ENCODE measurements at regions not wholly inside any gene's neighbourhood (a gene's known extent, or its start where the extent isn't known, plus 50 kb on each side); places are given as distances from the start of the nearest gene placed in this dataset.

DNA sequence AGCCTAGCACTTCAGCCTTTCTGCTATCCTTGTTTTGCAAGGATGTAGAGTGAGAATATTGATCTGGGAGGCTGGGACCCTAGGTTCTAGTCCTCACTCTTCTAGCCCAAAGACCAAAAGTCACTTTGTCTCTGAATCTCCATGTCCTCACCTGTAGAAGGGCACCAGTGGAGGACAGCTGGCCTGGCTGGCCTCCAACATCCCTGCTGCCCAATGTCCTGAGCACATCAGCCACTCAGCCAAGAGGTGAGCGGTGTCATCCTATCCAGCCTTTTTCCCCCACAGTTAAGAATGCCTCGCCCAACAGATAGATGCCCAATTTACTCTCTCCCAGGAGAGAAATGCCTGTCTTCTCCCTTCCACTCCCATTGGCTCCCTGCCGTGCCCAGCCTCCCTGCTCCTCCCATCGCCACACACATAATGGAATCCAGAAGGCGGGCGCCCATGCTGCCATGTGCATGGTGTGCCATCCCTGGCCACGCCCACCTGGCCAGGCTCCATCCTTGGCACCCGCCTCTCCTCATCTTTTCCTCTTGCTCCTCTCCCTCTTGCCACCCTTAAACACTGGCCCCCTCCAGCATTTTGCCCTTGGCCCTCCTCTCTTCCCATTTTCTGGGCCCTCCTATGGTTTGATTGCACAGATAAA is 157.3 kb upstream of the SDK2 start:
- TF ChIP-seq, protein P1, sequence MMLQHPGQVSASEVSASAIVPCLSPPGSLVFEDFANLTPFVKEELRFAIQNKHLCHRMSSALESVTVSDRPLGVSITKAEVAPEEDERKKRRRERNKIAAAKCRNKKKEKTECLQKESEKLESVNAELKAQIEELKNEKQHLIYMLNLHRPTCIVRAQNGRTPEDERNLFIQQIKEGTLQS (CRISPR knock-in tag; IDR thresholded peaks at IDR 0.05), result no peak
- TF ChIP-seq, protein P2, sequence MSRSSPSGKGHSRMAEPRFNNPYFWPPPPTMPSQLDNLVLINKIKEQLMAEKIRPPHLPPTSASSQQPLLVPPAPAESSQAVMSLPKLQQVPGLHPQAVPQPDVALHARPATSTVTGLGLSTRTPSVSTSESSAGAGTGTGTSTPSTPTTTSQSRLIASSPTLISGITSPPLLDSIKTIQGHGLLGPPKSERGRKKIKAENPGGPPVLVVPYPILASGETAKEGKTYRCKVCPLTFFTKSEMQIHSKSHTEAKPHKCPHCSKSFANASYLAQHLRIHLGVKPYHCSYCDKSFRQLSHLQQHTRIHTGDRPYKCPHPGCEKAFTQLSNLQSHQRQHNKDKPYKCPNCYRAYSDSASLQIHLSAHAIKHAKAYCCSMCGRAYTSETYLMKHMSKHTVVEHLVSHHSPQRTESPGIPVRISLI (CRISPR knock-in tag; IDR thresholded peaks at IDR 0.05; ENCODE audit: borderline replicate concordance), result no peak

Data from HepG2 (cell line).